Liver (tissue), 3 donors: ENCODE measurements at regions not wholly inside any gene's neighbourhood (a gene's known extent, or its start where the extent isn't known, plus 50 kb on each side); places are given as distances from the start of the nearest gene placed in this dataset.

Source experiments
- CTCF ChIP-seq: fragments of 150-350 bp; IDR thresholded peaks from 2 replicates; pipeline ENCODE4 v1.5.1; 2017; ENCODE audit warnings: improper control_type of control experiment, low read depth, low read length; ENCODE audit not compliant: missing input control
- EGR1 ChIP-seq, 2 donors: IDR thresholded peaks; 2 replicates each; pipeline ENCODE4 v1.6.1; 2016 to 2018; ENCODE audit warnings: antibody characterized with exemption in 2 of 2, low read depth in 2 of 2
- FOXA1 ChIP-seq: IDR thresholded peaks from 2 replicates; pipeline ENCODE4 v1.6.1; 2016; ENCODE audit warnings: antibody characterized with exemption
- GABPA ChIP-seq, 2 donors: IDR thresholded peaks in 1 of 2; conservative IDR thresholded peaks in 1 of 2; 2 replicates each; pipeline ENCODE4 v1.6.1; 2016; ENCODE audit warnings: antibody characterized with exemption in 2 of 2, mild to moderate bottlenecking in 1 of 2, moderate library complexity in 1 of 2
- HNF4G ChIP-seq: IDR thresholded peaks from 2 replicates; pipeline ENCODE4 v1.6.1; 2016; ENCODE audit warnings: antibody characterized with exemption
- NR2F2 ChIP-seq: IDR thresholded peaks from 2 replicates; pipeline ENCODE4 v1.6.1; 2016; ENCODE audit warnings: antibody characterized with exemption
- RXRA ChIP-seq, 2 donors: IDR thresholded peaks; 2 replicates each; pipeline ENCODE4 v1.6.1; 2017 to 2018; ENCODE audit warnings: antibody characterized with exemption in 2 of 2, mild to moderate bottlenecking in 1 of 2
- TAF1 ChIP-seq: conservative IDR thresholded peaks from 2 replicates; pipeline ENCODE4 v1.6.1; 2016; ENCODE audit warnings: antibody characterized with exemption, mild to moderate bottlenecking
- TF ChIP-seq, protein P1 (sequence below): IDR thresholded peaks from 2 replicates; pipeline ENCODE4 v1.6.1; 2016; ENCODE audit warnings: antibody characterized with exemption
- TF ChIP-seq, protein P2 (sequence below): IDR thresholded peaks from 2 replicates; pipeline ENCODE4 v1.6.1; 2016; ENCODE audit warnings: antibody characterized with exemption, mild to moderate bottlenecking
- TF ChIP-seq, protein P3 (sequence below): IDR thresholded peaks from 2 replicates; pipeline ENCODE4 v1.6.1; 2016; ENCODE audit warnings: antibody characterized with exemption
- TF ChIP-seq, protein P4 (sequence below): IDR thresholded peaks from 2 replicates; pipeline ENCODE4 v1.6.1; 2016; ENCODE audit warnings: antibody characterized with exemption
- donor health status: healthy.
- donor health status: healthy.

DNA sequence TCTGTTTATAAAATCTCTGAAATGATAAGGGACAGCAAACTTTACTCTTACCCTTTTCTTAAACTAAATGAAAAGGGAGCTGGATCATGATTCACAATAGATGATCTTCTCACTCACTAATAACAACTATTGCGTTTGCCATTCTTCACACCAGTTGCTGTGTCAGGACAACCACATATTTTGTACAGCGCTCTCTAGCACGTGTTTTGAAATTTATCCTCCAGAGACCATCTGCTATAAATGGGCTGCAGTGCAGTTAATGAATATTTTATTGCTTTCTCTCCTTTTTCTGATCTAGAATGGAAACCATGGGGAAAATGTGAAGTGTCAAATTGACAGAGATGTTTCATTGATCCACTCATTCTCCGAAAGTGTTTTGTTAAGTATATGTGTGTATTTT, 258.4 kb upstream of the CCNH start:
- TF ChIP-seq GABPA (IDR thresholded peaks at IDR 0.05 in 1 of 2, conservative IDR thresholded peaks at IDR 0.05 in 1 of 2) (no peak), CTCF (no peak), RXRA (IDR thresholded peaks at IDR 0.05) (no peak), TAF1 (no peak), EGR1 (IDR thresholded peaks at IDR 0.05; ENCODE audit: low read depth in 2 of 2) (no peak), FOXA1 (no peak), NR2F2 (no peak), HNF4G (no peak)
- TF ChIP-seq, protein P1, sequence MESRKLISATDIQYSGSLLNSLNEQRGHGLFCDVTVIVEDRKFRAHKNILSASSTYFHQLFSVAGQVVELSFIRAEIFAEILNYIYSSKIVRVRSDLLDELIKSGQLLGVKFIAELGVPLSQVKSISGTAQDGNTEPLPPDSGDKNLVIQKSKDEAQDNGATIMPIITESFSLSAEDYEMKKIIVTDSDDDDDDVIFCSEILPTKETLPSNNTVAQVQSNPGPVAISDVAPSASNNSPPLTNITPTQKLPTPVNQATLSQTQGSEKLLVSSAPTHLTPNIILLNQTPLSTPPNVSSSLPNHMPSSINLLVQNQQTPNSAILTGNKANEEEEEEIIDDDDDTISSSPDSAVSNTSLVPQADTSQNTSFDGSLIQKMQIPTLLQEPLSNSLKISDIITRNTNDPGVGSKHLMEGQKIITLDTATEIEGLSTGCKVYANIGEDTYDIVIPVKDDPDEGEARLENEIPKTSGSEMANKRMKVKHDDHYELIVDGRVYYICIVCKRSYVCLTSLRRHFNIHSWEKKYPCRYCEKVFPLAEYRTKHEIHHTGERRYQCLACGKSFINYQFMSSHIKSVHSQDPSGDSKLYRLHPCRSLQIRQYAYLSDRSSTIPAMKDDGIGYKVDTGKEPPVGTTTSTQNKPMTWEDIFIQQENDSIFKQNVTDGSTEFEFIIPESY, result no peak
- TF ChIP-seq, protein P2, sequence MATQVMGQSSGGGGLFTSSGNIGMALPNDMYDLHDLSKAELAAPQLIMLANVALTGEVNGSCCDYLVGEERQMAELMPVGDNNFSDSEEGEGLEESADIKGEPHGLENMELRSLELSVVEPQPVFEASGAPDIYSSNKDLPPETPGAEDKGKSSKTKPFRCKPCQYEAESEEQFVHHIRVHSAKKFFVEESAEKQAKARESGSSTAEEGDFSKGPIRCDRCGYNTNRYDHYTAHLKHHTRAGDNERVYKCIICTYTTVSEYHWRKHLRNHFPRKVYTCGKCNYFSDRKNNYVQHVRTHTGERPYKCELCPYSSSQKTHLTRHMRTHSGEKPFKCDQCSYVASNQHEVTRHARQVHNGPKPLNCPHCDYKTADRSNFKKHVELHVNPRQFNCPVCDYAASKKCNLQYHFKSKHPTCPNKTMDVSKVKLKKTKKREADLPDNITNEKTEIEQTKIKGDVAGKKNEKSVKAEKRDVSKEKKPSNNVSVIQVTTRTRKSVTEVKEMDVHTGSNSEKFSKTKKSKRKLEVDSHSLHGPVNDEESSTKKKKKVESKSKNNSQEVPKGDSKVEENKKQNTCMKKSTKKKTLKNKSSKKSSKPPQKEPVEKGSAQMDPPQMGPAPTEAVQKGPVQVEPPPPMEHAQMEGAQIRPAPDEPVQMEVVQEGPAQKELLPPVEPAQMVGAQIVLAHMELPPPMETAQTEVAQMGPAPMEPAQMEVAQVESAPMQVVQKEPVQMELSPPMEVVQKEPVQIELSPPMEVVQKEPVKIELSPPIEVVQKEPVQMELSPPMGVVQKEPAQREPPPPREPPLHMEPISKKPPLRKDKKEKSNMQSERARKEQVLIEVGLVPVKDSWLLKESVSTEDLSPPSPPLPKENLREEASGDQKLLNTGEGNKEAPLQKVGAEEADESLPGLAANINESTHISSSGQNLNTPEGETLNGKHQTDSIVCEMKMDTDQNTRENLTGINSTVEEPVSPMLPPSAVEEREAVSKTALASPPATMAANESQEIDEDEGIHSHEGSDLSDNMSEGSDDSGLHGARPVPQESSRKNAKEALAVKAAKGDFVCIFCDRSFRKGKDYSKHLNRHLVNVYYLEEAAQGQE, result no peak
- TF ChIP-seq, protein P3, sequence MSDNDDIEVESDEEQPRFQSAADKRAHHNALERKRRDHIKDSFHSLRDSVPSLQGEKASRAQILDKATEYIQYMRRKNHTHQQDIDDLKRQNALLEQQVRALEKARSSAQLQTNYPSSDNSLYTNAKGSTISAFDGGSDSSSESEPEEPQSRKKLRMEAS, result no peak
- TF ChIP-seq, protein P4, sequence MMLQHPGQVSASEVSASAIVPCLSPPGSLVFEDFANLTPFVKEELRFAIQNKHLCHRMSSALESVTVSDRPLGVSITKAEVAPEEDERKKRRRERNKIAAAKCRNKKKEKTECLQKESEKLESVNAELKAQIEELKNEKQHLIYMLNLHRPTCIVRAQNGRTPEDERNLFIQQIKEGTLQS, result no peak
